HL-60/S4 treated with retinoic acid at 250 ng/mL for 4 days and 3 days (cell line): ENCODE measurements at regions not wholly inside any gene's neighbourhood (a gene's known extent, or its start where the extent isn't known, plus 50 kb on each side); places are given as distances from the start of the nearest gene placed in this dataset.

ENCODE experiments used
- in situ Hi-C: fragments of 300-500 bp; cut with MboI; formaldehyde crosslinking; loops from 2 replicates; pipeline ENCODE4 v1.7.0; 2022; ENCODE audit warnings: low sequenced_read_pairs

- in situ Hi-C loops, result no loop called here
Observed at GRCh38 chr6:164842085-164842484, 467.3 kb downstream of the C6orf118 start.

- in situ Hi-C loops, result no loop called here
Observed at GRCh38 chr6:164838068-164838615, 471.3 kb downstream of the C6orf118 start.

DNA sequence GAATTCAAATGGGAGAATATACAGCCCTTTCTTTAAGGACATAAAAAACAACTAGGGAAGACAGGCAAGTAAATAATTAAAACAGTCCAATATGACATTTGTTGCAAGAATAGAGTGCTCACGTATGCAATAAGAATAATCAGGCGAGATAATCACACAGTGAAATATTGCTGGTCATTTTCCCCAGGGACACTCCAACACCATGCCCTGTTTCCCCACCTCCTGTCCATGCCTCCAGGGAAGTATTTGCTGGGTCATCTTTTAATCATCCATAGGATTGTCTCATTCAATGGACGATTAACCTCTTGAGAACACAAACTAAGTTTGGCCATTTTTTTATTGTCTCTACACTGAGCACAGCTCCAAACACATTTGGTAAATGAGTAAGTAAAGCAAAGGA is 472.9 kb downstream of the C6orf118 start:
- in situ Hi-C loops, result no loop called here

GRCh38 chr6:164832410-164832809 is 477.0 kb downstream of the C6orf118 start:
- in situ Hi-C loops, result no loop called here

GRCh38 chr6:164827537-164827936 is 481.9 kb downstream of the C6orf118 start:
- in situ Hi-C loops, result no loop called here

- in situ Hi-C loops, result no loop called here
Observed at GRCh38 chr6:164826831-164827468, 482.5 kb downstream of the C6orf118 start.

- in situ Hi-C loops, result no loop called here
Observed at GRCh38 chr6:164825386-164825785, 484.0 kb downstream of the C6orf118 start.

DNA sequence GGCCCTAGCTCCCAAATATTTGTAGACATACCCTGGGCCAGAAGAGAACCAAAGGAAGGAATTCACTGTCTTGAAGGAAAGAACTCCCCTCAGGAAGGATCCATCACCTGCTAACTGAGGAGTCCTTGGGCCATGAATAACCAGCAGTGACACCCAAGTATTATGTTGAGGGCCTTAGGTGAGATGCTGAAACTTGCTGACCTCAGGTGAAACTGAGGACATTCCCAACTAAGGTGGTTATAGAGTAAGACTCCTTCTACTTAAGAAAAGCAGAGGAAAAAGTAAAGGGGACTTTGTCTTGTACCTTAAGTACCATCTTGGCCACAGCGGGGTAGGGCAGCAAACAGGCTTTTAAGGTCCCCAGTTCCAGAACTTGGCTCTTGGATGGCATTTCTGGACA is 491.7 kb downstream of the C6orf118 start:
- in situ Hi-C loops, result no loop called here

DNA sequence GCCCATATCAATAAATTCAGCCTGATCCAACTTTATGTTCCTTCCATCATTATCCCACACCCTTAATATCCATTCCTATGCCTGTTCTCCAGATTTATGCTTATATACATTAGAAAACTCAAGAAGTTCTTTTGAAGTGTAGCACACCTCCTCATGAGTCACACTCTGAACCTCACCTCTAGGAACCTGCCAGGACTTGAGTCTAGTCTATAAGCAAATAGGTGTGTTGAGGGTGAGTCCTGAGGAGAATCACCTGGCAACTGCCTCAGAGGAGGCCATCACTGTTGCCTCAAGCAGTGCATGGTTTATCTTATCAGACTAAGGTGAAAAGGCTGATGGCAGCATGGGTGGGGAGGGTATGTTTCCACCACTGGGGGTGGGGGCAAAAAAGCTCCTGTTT is 496.7 kb downstream of the C6orf118 start:
- in situ Hi-C loops, result no loop called here

GRCh38 chr6:164807125-164807524 is 502.3 kb downstream of the C6orf118 start:
- in situ Hi-C loops, result no loop called here

DNA sequence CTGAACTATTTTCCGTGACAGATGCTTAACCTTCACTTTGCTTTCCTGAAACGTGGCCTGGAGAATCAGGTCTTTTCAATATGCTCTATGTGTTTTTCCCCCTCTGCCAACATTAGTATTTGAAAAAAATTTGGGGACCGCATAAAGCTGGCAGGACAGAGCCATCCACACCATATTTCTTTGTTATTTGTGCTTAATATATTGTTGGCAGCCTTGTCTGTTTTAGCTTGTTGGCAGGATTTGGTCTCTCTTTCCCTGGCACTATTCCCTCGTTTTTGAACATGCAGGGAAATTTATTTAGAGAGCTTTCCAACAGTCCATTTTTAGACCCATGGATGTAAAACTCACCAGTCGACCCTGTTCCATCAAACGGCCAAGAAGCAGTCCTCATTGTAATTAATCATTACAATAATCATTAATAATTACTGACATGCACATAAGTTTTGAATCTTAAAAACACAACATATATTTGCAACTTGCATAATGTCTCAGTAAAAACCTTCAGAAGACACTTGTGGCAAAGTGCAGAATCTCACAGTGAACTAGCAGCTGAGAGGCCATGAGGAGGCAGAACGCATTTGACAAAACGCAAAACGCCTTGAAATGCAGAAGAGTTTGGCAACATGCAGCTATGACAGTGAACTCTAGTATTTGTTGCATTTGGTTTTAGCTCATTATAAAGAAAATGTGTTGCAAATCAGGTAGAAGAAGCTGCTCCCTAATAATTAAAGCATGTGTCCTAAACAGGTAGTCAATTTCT is 514.2 kb downstream of the C6orf118 start:
- in situ Hi-C loops, result no loop called here

DNA sequence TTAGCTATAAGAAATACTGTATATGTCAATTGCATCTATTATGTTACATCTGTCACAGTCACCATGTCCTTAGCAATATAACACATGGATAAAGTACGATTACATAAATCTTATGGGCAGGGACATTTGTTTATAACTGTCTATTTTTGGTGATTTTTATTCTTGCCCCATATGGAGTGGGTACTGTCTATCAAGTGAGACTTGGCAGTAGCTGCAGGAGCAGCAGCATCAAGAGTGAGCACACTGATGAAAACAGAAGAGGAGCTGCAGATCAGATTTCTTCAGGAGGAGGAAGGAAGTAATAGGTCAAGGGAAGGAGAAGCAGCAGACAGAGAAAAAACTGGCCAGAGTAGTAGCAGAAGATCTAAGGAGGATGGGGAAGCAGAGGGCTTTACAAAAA is 516.7 kb downstream of the C6orf118 start:
- in situ Hi-C loops, result no loop called here

- in situ Hi-C loops, result no loop called here
Observed at GRCh38 chr6:164791498-164791897, 517.9 kb downstream of the C6orf118 start.

DNA sequence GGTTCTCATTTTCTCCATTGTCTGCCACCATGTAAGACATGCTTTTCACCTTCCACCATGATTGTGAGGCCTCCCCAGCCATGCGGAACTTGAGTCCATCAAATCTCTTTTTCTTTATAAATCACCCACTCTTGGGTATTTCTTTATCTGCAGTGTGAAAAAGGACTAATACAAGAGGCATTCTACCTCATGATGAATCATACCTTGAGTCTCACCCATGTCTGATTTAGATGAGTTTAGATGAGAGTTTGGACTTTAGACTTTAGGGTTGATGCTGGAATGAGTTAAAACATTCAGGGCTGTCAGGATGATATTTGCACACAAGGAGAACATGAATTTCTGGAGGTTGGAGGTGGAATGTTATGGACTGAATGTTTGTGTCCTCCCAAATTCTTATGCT is 545.6 kb downstream of the C6orf118 start:
- in situ Hi-C loops, result no loop called here

GRCh38 chr6:164757451-164757850 is 552.0 kb downstream of the C6orf118 start:
- in situ Hi-C loops, result no loop called here

DNA sequence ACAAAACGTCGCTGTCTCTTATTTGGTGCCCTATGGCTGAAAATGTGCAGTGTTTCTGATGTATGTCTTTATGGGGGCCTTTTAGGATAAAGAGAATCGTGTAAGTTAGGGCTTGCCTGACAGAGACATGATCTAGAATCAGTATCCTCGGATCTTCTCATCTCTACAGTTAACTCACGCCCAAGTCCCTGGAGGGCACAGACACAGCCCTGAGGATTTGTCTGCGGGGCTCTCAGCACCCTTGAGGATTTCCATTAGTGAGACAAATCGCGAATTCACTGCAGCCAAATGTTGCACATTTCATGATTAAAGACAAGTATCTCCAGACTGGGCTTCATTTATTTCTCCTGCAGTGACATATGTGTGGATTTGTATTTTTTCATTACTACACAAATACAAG is 552.7 kb downstream of the C6orf118 start:
- in situ Hi-C loops, result no loop called here

GRCh38 chr6:164756142-164756541 is 553.3 kb downstream of the C6orf118 start:
- in situ Hi-C loops, result no loop called here

DNA sequence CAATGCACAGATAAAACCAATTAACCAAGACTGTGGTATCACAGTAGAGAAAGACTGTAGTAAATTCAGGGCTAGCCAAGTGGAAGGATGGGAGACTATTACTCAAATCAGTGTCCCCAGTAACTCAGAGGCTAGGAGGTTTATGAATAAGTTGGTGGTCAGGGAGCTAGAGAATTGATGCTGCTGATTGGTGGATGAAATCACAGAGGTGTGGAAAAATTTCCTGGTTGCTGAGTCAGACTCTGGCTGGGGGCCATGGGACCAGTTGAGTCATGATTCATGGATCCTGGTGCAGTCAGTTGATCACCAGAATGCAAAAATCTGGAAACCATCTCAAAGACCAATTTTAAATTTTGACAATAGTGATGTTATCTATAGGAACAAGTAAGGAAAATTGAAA is 555.9 kb downstream of the C6orf118 start:
- in situ Hi-C loops, result no loop called here

DNA sequence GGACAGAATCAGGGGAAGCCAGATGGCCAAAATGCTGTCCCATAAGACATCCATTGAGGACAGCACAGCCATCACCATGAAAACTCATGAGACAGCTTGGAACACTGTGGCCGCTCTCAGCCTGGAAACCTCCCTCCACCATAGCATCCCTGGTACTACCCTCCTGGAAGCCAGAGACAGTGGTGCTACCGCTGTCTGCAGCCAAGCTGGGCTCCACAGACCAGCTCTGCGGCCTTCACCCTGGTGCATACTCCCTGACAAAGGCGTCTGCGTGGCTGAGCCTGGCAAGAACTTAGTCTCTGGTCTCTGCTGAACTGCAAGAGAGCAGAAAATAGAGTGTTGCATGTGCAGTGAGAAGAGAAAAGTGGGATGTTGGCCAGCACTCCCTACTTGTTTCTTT is 558.0 kb downstream of the C6orf118 start:
- in situ Hi-C loops, result no loop called here

GRCh38 chr6:164750128-164750527 is 559.3 kb downstream of the C6orf118 start:
- in situ Hi-C loops, result no loop called here

DNA sequence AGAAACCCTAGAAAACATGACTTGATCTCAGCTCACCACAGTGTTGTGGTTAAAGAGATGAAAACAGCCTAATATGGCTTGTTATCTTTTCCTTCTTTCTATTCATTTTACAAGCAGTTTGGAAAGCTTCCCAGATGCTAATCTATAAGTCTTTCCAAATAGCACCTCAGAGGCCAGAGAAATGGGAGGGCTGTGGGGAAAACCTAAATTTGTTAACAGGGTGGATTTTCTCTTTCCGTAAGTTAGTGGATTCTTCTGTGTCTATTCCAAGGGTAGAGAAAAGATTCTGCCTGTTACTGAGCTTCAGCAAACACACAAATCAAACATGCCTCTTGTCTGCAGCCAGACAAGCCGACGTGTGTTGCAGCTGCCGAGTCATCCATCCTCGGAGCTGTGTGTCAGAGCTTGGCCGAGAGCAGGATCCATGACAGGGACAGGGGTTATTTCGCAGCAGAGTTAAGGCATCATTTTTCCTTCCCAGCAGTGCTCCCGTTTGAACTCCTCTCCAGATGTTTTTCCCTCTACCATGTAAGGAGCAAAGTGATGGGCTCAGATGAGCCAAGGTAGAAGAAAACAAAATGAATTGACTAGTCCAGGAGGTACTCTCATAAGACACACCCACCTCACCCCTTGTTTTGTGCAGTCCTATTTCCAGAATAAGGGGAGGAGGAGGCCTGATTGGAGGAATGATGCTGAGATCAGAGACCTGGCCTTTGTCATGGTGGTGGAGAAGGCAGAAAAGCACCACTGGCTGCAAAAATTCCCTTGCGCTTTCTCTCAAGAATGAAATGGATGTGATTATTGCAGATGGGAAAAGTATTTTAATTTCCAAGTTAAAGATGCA is 560.0 kb downstream of the C6orf118 start:
- in situ Hi-C loops, result no loop called here
